K562 (cell line): ENCODE measurements at regions not wholly inside any gene's neighbourhood (a gene's known extent, or its start where the extent isn't known, plus 50 kb on each side); places are given as distances from the start of the nearest gene placed in this dataset.

ENCODE experiments used
- EGR1 ChIP-seq: fragments of 450-650 bp; conservative IDR thresholded peaks from 2 replicates; pipeline ENCODE4 v1.6.1; 2017; ENCODE audit warnings: mild to moderate bottlenecking
- POLR2A ChIP-seq: fragments of 450-650 bp; conservative IDR thresholded peaks from 2 replicates; pipeline ENCODE4 v1.6.1; 2016
- TRIM28 ChIP-seq: fragments of 450-650 bp; IDR thresholded peaks from 2 replicates; pipeline ENCODE4 v1.6.1; 2017
- TF ChIP-seq, protein P1 (sequence below): sonication (generic); formaldehyde crosslinking; IDR thresholded peaks from 2 replicates; pipeline ENCODE4 v1.8.1; 2023; ENCODE audit warnings: mild to moderate bottlenecking, missing genetic modification reagents

DNA sequence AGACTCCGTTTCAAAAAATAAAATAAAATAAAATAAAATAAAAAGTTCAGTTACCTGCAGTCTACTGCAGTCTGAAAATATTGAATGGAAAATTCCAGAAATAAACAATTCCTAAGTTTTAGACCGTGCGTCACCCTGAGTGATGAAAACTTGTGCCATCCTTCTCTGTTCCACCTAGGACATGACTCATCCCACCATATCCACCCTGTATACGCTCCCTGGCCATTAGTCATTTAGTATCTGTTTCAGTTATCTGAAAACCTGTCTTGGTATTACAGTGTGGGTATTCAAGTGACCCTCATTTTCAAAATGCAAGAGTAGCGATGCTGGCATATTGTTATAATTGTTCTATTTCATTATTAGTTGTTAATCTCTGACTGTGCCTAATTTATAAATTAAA, 51.8 kb upstream of the TEX48 start:
- TF ChIP-seq, protein P1, sequence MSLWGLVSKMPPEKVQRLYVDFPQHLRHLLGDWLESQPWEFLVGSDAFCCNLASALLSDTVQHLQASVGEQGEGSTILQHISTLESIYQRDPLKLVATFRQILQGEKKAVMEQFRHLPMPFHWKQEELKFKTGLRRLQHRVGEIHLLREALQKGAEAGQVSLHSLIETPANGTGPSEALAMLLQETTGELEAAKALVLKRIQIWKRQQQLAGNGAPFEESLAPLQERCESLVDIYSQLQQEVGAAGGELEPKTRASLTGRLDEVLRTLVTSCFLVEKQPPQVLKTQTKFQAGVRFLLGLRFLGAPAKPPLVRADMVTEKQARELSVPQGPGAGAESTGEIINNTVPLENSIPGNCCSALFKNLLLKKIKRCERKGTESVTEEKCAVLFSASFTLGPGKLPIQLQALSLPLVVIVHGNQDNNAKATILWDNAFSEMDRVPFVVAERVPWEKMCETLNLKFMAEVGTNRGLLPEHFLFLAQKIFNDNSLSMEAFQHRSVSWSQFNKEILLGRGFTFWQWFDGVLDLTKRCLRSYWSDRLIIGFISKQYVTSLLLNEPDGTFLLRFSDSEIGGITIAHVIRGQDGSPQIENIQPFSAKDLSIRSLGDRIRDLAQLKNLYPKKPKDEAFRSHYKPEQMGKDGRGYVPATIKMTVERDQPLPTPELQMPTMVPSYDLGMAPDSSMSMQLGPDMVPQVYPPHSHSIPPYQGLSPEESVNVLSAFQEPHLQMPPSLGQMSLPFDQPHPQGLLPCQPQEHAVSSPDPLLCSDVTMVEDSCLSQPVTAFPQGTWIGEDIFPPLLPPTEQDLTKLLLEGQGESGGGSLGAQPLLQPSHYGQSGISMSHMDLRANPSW (CRISPR knock-in tag) = no peak
- TF ChIP-seq POLR2A (no peak), EGR1 (no peak), TRIM28 (no peak)
